Transverse colon (tissue), 3 donors: ENCODE measurements at regions not wholly inside any gene's neighbourhood (a gene's known extent, or its start where the extent isn't known, plus 50 kb on each side); places are given as distances from the start of the nearest gene placed in this dataset.

ENCODE experiments used
- POLR2A ChIP-seq: fragments of 450-650 bp; IDR thresholded peaks from one replicate; pipeline ENCODE4 v1.6.1; 2016; ENCODE audit warnings: antibody characterized with exemption, mild to moderate bottlenecking, moderate library complexity
- TF ChIP-seq, protein P1 (sequence below), 5 experiments: fragments of 200-600 bp in 3 of 5; fragments of 450-650 bp in 2 of 5; sonication (generic) in 3 of 5; IDR thresholded peaks; 1 replicate in 2 of 5; 2 replicates in 3 of 5; pipeline ENCODE4 v1.5.1; 2016 to 2017; ENCODE audit warnings: antibody characterized with exemption in 5 of 5, inconsistent platforms in 3 of 5, mild to moderate bottlenecking in 2 of 5, moderate library complexity in 1 of 5

DNA sequence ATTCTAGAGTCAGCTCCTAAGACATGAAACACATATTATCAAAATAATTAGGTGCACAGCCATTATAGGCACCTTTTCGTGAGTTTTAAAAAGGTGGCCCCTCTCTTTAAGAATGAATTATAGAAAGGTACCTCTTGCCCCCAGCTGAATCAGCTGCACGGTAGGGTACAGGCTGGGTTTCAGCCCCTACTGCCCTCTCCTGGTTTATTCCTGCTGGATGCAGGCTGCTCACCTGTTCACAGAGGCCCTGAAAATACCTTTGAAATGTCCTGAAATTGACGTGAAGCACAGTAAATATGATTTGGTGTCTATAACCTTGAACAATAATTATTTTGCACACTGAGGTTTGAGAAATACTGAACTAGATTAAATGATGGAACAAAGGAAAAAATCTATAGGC is 504.8 kb upstream of the SGCD start:
- TF ChIP-seq, protein P1, sequence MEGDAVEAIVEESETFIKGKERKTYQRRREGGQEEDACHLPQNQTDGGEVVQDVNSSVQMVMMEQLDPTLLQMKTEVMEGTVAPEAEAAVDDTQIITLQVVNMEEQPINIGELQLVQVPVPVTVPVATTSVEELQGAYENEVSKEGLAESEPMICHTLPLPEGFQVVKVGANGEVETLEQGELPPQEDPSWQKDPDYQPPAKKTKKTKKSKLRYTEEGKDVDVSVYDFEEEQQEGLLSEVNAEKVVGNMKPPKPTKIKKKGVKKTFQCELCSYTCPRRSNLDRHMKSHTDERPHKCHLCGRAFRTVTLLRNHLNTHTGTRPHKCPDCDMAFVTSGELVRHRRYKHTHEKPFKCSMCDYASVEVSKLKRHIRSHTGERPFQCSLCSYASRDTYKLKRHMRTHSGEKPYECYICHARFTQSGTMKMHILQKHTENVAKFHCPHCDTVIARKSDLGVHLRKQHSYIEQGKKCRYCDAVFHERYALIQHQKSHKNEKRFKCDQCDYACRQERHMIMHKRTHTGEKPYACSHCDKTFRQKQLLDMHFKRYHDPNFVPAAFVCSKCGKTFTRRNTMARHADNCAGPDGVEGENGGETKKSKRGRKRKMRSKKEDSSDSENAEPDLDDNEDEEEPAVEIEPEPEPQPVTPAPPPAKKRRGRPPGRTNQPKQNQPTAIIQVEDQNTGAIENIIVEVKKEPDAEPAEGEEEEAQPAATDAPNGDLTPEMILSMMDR (IDR thresholded peaks at IDR 0.05) = peak in 1 of 5 experiments; percentile 9
- TF ChIP-seq POLR2A = no peak
